Progenitor cell of endocrine pancreas (in vitro differentiated cells): ENCODE measurements at regions not wholly inside any gene's neighbourhood (a gene's known extent, or its start where the extent isn't known, plus 50 kb on each side); places are given as distances from the start of the nearest gene placed in this dataset.
A peak's percentile ranks its signal among the peaks of the same experiment; 100 is the strongest.

ENCODE experiments used
- DNase-seq: peaks from one replicate; pipeline ENCODE4 v3.0.0; 2021; ENCODE audit warnings: low spot score; ENCODE audit not compliant: unreplicated experiment
- H3K27ac Mint-ChIP-seq: 2 replicates; pipeline ENCODE4 v1.8.0; 2021; ENCODE audit warnings: mild to moderate bottlenecking, moderate library complexity, mixed read lengths
- H3K27me3 Mint-ChIP-seq: 2 replicates; pipeline ENCODE4 v1.8.0; 2021; ENCODE audit warnings: mixed read lengths
- H3K36me3 Mint-ChIP-seq: 2 replicates; pipeline ENCODE4 v1.8.0; 2022; ENCODE audit warnings: mixed read lengths; ENCODE audit not compliant: insufficient read depth
- H3K4me1 Mint-ChIP-seq: 2 replicates; pipeline ENCODE4 v1.8.0; 2021; ENCODE audit warnings: low read depth, mixed read lengths
- H3K4me3 Mint-ChIP-seq: 2 replicates; pipeline ENCODE4 v1.8.0; 2021; ENCODE audit warnings: low read depth, mild to moderate bottlenecking, moderate library complexity, mixed read lengths
- H3K9me3 Mint-ChIP-seq: 2 replicates; pipeline ENCODE4 v1.8.0; 2021; ENCODE audit warnings: low read depth, mixed read lengths
- TF ChIP-seq, protein P1 (sequence below): fragments of 200-600 bp; sonication (generic); IDR thresholded peaks from one replicate; pipeline ENCODE4 v1.5.0; 2021; ENCODE audit warnings: antibody characterized with exemption, mild to moderate bottlenecking; ENCODE audit not compliant: unreplicated experiment

DNA sequence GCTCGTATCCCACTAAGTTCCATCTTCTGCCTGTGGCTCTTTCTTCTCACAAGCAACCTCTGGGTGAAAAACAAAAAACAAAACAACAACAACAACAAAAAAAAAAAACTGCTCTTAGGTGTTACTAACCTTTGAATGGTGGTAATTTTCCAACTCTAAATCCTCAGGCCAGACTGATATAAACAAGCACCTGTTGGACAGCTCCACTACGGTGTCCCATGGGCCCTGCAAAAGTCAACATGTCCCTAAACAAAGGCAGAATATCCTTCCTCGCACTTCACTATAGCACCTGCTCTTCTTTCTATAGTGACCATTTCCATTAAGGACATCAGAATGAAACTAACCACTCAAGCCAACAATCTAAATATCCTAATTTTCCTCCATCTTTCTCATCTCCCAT lies 54.6 kb upstream of the PARM1 start:
- Mint-ChIP-seq H3K4me1 (peaks cover 6% of the 10 kb centered on the region), H3K4me3 (no peak overlapping the region), H3K27ac (no peak overlapping the region), H3K27me3 (no peaks in the 10 kb centered on the region), H3K36me3 (no peaks in the 10 kb centered on the region), H3K9me3 (peaks cover 3% of the 10 kb centered on the region)
- DNase-seq = no peak
- TF ChIP-seq, protein P1, sequence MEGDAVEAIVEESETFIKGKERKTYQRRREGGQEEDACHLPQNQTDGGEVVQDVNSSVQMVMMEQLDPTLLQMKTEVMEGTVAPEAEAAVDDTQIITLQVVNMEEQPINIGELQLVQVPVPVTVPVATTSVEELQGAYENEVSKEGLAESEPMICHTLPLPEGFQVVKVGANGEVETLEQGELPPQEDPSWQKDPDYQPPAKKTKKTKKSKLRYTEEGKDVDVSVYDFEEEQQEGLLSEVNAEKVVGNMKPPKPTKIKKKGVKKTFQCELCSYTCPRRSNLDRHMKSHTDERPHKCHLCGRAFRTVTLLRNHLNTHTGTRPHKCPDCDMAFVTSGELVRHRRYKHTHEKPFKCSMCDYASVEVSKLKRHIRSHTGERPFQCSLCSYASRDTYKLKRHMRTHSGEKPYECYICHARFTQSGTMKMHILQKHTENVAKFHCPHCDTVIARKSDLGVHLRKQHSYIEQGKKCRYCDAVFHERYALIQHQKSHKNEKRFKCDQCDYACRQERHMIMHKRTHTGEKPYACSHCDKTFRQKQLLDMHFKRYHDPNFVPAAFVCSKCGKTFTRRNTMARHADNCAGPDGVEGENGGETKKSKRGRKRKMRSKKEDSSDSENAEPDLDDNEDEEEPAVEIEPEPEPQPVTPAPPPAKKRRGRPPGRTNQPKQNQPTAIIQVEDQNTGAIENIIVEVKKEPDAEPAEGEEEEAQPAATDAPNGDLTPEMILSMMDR = no peak

DNA sequence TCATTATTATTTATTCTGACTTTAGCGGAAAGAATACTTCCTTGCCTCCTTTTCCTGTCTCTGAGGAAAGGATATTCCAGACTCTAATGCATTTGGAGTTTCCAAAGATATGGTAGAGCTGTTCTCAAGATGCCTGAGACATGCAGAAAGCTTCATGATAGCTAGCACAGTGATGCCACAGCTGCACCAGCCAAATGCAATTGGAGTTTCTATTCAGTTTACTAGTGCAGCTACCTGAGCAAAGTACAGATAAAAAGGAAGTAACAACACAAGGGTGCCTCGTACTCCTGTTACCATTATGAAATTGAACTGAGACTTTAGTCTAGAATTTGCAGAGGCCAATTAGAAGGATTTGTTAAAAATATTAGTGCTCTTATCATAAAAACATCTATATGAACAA lies 57.5 kb upstream of the PARM1 start:
- TF ChIP-seq, protein P1 = no peak
- Mint-ChIP-seq H3K4me3 (no peak overlapping the region), H3K27me3 (no peaks in the 10 kb centered on the region), H3K9me3 (peaks cover under 1% of the 10 kb centered on the region), H3K4me1 (peaks cover 1% of the 10 kb centered on the region), H3K27ac (no peak overlapping the region), H3K36me3 (no peaks in the 10 kb centered on the region)
- DNase-seq = no peak

DNA sequence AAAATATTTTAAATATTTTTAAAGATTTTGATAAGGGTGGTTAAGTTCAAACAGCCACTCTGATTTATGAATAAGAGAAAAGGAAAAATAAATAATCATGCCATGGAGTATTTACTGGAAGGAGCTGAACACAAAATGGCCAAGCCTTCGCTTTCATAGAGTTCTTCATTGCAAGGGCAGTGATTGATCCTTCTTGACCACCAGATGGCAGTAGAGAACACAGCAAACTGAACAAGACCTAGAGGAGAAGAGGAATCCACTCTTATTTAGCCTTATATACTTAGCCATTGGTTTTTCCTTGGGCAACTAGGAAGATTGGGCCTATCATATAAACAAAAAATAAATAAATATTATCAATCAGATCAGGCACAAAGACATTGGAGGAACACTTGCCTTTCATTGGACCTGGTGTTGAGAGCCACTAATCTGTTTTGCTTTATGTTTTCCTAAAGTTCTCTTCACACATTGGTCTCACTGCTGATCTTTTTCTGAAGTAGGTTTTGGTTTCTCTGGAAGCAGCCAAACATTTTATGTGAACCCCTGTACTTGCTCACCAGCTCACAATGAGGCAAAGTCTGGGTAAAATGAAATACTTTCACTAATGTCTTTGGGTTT lies 58.1 kb upstream of the PARM1 start:
- Mint-ChIP-seq H3K4me3 (no peak overlapping the region), H3K27ac (no peak overlapping the region)
- DNase-seq = no peak

DNA sequence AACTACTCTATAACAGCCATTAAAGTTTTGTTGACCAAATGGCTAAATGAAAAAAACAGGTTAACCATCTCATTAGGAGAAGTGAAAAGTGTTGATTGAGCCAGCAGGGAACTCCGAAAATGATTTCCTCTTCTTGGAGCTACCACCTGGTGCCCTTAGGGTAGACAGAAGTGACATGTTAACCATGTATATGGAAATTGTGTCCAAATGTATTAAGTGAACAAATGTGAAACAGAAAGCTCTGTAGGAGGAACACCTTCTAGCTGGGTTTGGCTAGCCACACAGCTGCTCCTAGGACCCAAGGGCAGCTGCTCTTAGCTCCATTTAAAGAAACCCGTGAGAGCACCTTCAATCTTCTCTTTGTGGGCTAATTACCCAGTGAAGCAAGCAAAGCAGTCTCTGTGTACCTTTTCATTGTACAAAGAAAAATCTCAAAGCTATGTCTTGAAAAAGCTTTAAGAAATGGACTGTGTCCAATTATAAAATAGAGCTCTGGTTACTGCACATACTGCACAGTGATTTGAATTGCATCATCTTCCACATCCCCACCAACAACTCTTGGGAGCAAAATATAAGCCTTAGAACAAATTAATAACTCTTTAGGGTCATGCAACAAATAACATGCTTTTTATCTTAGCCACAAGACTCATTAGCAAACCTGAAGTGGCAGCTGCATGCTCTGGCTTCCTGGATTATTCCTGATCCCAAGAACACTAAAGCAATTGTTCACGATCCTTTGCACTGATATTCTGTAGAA lies 59.2 kb upstream of the PARM1 start:
- TF ChIP-seq, protein P1 = no peak
- Mint-ChIP-seq H3K4me3 (no peak overlapping the region), H3K36me3 (no peaks in the 10 kb centered on the region), H3K4me1 (peaks cover 1% of the 10 kb centered on the region), H3K9me3 (no peaks in the 10 kb centered on the region), H3K27me3 (no peaks in the 10 kb centered on the region), H3K27ac (no peak overlapping the region)
- no peak for DNase-seq

More for the DNA sequence above, 58.1 kb upstream of the PARM1 start:
- Mint-ChIP-seq H3K4me1 (peaks cover 1% of the 10 kb centered on the region), H3K27me3 (no peaks in the 10 kb centered on the region), H3K9me3 (no peaks in the 10 kb centered on the region), H3K36me3 (no peaks in the 10 kb centered on the region)
- TF ChIP-seq, protein P1 = peak; percentile 94

DNA sequence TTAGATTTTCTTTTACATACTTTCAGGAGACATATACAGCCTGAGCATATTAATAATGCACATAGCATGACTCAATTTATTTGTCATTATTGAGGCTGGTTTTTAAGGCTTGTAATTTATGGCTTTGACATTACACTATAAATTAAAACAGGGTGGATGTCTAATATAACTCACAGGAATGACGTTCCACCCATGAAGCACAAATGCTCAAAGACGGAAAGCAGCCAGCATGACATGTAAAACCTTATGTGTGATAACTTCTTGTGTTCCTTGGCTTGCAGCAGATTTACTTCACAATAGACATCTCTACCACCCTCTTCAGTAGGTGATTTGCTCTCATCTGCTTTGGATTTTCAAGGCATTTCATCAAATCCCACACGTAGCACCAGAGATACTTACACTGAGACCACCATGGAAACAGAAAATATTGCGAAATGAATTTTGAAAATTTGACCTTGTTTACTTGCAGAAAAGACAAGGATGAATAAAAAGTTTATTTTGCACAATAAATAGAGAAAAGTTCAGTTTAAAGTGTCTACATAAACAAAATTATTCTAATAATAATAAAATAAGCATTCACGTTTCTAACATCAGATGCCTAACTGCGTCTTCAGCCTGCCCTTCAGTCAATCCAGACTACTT lies 64.7 kb upstream of the BTC start:
- Mint-ChIP-seq H3K9me3 (peaks cover 6% of the 10 kb centered on the region), H3K4me1 (no peaks in the 10 kb centered on the region), H3K4me3 (no peak overlapping the region), H3K27me3 (no peaks in the 10 kb centered on the region), H3K36me3 (no peaks in the 10 kb centered on the region), H3K27ac (no peak overlapping the region)
- DNase-seq = no peak
- TF ChIP-seq, protein P1 = no peak
